SK-N-SH treated with all-trans-retinoic acid at 6 μM for 48 hours (cell line): ENCODE measurements at regions not wholly inside any gene's neighbourhood (a gene's known extent, or its start where the extent isn't known, plus 50 kb on each side); places are given as distances from the start of the nearest gene placed in this dataset.
A peak's percentile ranks its signal among the peaks of the same experiment; 100 is the strongest.
"Not testable (repeated sequence)": the region's sequence is repeated elsewhere in the genome, so short reads cannot be mapped to it uniquely, and the experiment has no call there.

Experiments
- ATAC-seq: fragments of 200-7000 bp; cut with Tn5 transposase; 3 replicates; pipeline ENCODE4 v1.9.1; 2020; ENCODE audit warnings: mild to moderate bottlenecking, moderate library complexity
- ARNTL ChIP-seq: fragments of 450-650 bp; formaldehyde crosslinking; IDR thresholded peaks from 2 replicates; pipeline ENCODE4 v1.5.0; 2020; ENCODE audit warnings: low read depth, mild to moderate bottlenecking, moderate library complexity, borderline replicate concordance
- BACH2 ChIP-seq: fragments of 250-450 bp; sonication (Bioruptor Pico); IDR thresholded peaks from 2 replicates; pipeline ENCODE4 v1.9.0; 2021; ENCODE audit warnings: mild to moderate bottlenecking, borderline replicate concordance
- ESRRG ChIP-seq: fragments of 250-450 bp; sonication (Bioruptor Pico); IDR thresholded peaks from 2 replicates; pipeline ENCODE4 v1.6.1; 2021; ENCODE audit warnings: mild to moderate bottlenecking
- GLIS3 ChIP-seq: fragments of 250-450 bp; sonication (Bioruptor Pico); IDR thresholded peaks from 2 replicates; pipeline ENCODE4 v1.5.0; 2020; ENCODE audit warnings: mild to moderate bottlenecking, moderate library complexity
- ISL1 ChIP-seq: fragments of 250-450 bp; sonication (Bioruptor Pico); IDR thresholded peaks from 2 replicates; pipeline ENCODE4 v2.1.2; 2022; ENCODE audit warnings: mild to moderate bottlenecking, moderate library complexity
- OSR1 ChIP-seq: fragments of 250-450 bp; sonication (Bioruptor Pico); IDR thresholded peaks from 2 replicates; pipeline ENCODE4 v1.8.0; 2022; ENCODE audit warnings: moderate library complexity, mild to moderate bottlenecking, inconsistent platforms
- PPARA ChIP-seq: fragments of 250-450 bp; sonication (Bioruptor Pico); IDR thresholded peaks from 2 replicates; pipeline ENCODE4 v1.5.0; 2020; ENCODE audit warnings: mild to moderate bottlenecking, borderline replicate concordance
- SNAI2 ChIP-seq: fragments of 250-450 bp; sonication (Bioruptor Pico); IDR thresholded peaks from 2 replicates; pipeline ENCODE4 v1.5.0; 2020; ENCODE audit warnings: mild to moderate bottlenecking, moderate library complexity
- TOX ChIP-seq: fragments of 250-450 bp; sonication (Bioruptor Pico); IDR thresholded peaks from 2 replicates; pipeline ENCODE4 v1.8.0; 2021; ENCODE audit warnings: mild to moderate bottlenecking, moderate library complexity, borderline replicate concordance
- ZC3H10 ChIP-seq: fragments of 250-450 bp; sonication (Bioruptor Pico); IDR thresholded peaks from 2 replicates; pipeline ENCODE4 v1.5.1; 2021; ENCODE audit warnings: mild to moderate bottlenecking, moderate library complexity
- ZFP30 ChIP-seq: fragments of 450-650 bp; formaldehyde crosslinking; IDR thresholded peaks from 2 replicates; pipeline ENCODE4 v1.5.0; 2022; ENCODE audit warnings: mild to moderate bottlenecking, moderate library complexity
- ZNF565 ChIP-seq: fragments of 450-650 bp; formaldehyde crosslinking; conservative IDR thresholded peaks from 2 replicates; pipeline ENCODE4 v1.5.0; 2020; ENCODE audit warnings: low read depth, mild to moderate bottlenecking, moderate library complexity
- ZNF70 ChIP-seq: fragments of 450-650 bp; formaldehyde crosslinking; IDR thresholded peaks from 2 replicates; pipeline ENCODE4 v1.5.0; 2020; ENCODE audit warnings: mild to moderate bottlenecking, moderate library complexity
- ZNF8 ChIP-seq: fragments of 450-650 bp; formaldehyde crosslinking; IDR thresholded peaks from 2 replicates; pipeline ENCODE4 v1.5.0; 2020; ENCODE audit warnings: mild to moderate bottlenecking, moderate library complexity
- TF ChIP-seq, protein P1 (sequence below): fragments of 250-450 bp; sonication (Bioruptor Pico); IDR thresholded peaks from 2 replicates; pipeline ENCODE4 v1.8.0; 2020; ENCODE audit warnings: mild to moderate bottlenecking, moderate library complexity, borderline replicate concordance
- TF ChIP-seq, protein P2 (sequence below): fragments of 250-450 bp; sonication (Bioruptor Pico); IDR thresholded peaks from 2 replicates; pipeline ENCODE4 v1.5.0; 2020; ENCODE audit warnings: mild to moderate bottlenecking, moderate library complexity
- TF ChIP-seq, protein P3 (sequence below): fragments of 250-450 bp; sonication (Bioruptor Pico); IDR thresholded peaks from 2 replicates; pipeline ENCODE4 v1.8.0; 2021; ENCODE audit warnings: low read depth, mild to moderate bottlenecking, moderate library complexity, borderline replicate concordance

DNA sequence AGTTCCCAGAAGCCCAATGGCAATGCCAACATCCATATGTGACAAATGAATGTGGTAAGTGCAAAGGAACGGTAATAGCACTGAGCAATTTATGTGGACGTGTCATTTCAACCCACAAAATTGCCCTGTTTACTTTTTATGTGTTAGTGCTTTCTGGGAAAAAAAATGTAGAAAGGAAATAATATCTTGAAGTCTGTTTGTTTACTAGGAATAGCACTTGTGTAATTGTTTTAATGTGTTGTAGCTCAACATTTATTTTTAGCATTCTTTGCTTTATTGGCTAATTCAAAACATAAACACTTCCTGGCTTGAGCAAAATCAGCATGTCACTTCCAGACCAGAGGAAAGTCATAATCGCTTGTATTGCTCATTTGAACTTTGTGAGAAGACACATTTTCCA lies 224.8 kb upstream of the KCNK2 start (continued):
- TF ChIP-seq ZFP30 (CRISPR knock-in tag) (no peak), ESRRG (no peak), ZC3H10 (no peak), TOX (CRISPR knock-in tag) (no peak; the same call in 1 of the 2 replicates)

DNA sequence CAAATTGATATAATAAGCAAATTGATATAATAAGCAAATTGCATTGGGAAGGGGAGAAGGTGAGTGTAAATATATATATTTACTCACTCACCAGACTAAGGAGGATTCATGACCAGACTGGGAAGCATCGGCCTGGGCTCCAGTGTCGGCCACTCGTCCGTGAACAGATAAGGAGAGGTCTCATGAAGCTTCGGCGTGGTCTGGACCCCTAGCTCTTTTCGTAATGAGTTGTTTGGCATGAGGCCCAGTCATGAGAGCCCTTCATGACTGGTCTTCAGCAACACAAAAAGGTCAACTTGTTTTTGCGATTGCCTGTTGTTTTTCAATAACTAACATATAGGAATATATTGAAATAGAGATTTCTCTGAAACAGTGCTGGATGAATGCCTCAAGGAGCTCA lies 222.9 kb upstream of the KCNK2 start:
- no peak for ATAC-seq
- TF ChIP-seq, protein P1, sequence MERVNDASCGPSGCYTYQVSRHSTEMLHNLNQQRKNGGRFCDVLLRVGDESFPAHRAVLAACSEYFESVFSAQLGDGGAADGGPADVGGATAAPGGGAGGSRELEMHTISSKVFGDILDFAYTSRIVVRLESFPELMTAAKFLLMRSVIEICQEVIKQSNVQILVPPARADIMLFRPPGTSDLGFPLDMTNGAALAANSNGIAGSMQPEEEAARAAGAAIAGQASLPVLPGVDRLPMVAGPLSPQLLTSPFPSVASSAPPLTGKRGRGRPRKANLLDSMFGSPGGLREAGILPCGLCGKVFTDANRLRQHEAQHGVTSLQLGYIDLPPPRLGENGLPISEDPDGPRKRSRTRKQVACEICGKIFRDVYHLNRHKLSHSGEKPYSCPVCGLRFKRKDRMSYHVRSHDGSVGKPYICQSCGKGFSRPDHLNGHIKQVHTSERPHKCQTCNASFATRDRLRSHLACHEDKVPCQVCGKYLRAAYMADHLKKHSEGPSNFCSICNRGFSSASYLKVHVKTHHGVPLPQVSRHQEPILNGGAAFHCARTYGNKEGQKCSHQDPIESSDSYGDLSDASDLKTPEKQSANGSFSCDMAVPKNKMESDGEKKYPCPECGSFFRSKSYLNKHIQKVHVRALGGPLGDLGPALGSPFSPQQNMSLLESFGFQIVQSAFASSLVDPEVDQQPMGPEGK: no peak
- no peak for TF ChIP-seq ZNF565 (CRISPR knock-in tag)
- no peak for TF ChIP-seq PPARA (CRISPR knock-in tag)

DNA sequence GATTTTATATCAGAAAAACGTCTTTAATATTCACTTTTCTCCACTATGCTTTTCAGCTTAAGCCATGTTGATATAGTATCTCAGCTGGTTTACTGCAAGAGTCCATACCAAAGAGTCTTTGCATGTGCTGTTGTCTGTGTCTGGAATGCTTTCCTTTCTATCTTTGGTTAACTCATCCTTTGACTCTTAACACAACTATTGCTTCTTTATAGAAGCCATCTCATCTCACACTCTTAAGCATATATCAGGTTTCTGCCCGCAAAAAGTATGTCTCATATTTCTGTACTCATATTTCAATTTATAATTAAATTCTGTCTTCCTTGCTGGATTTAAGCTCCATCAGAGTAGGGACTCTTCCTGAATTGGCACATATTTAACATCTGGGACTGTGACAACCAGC lies 220.9 kb upstream of the KCNK2 start:
- peak; percentile 93 for ATAC-seq
- no peak for TF ChIP-seq PPARA (CRISPR knock-in tag)
- TF ChIP-seq TOX (CRISPR knock-in tag): peak; percentile 78
- no peak for TF ChIP-seq ARNTL
- 0 out of 2 replicates have a peak, but pooled peaks have one; percentile 51 for TF ChIP-seq ZC3H10
- no peak for TF ChIP-seq SNAI2 (CRISPR knock-in tag)

DNA sequence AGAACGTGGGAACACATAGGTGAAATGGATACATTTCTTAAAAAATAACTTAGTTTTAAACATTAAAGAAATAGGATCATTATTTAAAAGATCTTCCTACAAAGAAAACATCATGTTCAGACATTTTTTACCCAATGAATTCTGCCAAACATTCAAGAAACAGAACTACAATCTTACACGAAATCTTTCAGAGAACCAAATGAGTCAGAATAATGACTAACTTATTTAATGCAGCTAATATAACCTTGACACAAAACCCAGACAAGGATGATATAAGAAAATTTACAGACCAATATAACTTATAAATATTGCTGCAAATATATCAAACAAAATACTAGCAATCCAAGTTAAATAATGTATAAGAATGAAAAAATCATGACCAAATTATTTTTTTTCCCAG lies 220.1 kb upstream of the KCNK2 start:
- peak; percentile 39 for ATAC-seq
- TF ChIP-seq, protein P2, sequence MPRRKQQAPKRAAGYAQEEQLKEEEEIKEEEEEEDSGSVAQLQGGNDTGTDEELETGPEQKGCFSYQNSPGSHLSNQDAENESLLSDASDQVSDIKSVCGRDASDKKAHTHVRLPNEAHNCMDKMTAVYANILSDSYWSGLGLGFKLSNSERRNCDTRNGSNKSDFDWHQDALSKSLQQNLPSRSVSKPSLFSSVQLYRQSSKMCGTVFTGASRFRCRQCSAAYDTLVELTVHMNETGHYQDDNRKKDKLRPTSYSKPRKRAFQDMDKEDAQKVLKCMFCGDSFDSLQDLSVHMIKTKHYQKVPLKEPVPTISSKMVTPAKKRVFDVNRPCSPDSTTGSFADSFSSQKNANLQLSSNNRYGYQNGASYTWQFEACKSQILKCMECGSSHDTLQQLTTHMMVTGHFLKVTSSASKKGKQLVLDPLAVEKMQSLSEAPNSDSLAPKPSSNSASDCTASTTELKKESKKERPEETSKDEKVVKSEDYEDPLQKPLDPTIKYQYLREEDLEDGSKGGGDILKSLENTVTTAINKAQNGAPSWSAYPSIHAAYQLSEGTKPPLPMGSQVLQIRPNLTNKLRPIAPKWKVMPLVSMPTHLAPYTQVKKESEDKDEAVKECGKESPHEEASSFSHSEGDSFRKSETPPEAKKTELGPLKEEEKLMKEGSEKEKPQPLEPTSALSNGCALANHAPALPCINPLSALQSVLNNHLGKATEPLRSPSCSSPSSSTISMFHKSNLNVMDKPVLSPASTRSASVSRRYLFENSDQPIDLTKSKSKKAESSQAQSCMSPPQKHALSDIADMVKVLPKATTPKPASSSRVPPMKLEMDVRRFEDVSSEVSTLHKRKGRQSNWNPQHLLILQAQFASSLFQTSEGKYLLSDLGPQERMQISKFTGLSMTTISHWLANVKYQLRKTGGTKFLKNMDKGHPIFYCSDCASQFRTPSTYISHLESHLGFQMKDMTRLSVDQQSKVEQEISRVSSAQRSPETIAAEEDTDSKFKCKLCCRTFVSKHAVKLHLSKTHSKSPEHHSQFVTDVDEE: no peak
- TF ChIP-seq BACH2 (CRISPR knock-in tag) (no peak), TOX (CRISPR knock-in tag) (peak; percentile 61; the same call in 1 of the 2 replicates), ZC3H10 (no peak)
- TF ChIP-seq, protein P3, sequence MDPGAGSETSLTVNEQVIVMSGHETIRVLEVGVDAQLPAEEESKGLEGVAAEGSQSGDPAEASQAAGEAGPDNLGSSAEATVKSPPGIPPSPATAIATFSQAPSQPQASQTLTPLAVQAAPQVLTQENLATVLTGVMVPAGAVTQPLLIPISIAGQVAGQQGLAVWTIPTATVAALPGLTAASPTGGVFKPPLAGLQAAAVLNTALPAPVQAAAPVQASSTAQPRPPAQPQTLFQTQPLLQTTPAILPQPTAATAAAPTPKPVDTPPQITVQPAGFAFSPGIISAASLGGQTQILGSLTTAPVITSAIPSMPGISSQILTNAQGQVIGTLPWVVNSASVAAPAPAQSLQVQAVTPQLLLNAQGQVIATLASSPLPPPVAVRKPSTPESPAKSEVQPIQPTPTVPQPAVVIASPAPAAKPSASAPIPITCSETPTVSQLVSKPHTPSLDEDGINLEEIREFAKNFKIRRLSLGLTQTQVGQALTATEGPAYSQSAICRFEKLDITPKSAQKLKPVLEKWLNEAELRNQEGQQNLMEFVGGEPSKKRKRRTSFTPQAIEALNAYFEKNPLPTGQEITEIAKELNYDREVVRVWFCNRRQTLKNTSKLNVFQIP (CRISPR knock-in tag): no peak

DNA sequence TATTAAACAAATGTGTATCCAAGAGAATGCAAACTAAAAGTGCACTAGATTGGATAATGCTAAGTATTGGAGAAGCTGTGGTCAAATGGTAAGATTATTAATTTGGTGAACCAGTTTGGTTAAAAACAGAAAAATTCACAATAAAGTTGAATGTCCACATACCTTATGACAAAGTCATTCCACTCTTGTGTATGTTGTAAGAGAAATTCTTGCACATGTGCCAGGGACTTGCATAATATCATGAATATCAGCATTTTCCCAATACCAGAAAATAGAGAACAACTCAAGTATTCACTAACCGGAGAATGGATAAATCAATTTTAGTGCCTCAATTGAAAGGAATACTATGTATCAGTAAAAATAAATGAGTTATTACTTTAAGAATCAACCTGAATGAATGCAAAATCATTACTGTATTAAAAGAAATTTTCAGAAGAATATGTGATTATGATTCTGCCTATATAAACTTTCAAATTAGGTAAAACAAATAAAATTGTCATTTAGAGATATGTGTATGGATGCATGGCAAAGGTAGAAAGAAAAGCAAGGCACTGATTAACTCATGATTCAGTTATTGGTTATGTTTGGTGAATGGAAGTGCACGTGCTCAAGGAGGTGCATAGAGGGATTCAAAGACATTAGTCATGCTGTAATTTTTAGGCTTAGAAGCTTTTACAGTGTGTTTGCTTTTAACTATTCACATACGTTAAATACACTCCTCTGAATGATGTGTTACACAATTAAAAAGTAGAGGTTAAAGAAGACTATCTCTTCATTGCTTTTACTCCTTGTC lies 217.4 kb upstream of the KCNK2 start:
- no peak for ATAC-seq
- TF ChIP-seq ZNF8 (CRISPR knock-in tag) (no peak), ZNF70 (CRISPR knock-in tag) (no peak), ISL1 (no peak), OSR1 (CRISPR knock-in tag) (no peak), GLIS3 (CRISPR knock-in tag) (no peak), SNAI2 (CRISPR knock-in tag) (no peak)
- TF ChIP-seq, protein P1: no peak

DNA sequence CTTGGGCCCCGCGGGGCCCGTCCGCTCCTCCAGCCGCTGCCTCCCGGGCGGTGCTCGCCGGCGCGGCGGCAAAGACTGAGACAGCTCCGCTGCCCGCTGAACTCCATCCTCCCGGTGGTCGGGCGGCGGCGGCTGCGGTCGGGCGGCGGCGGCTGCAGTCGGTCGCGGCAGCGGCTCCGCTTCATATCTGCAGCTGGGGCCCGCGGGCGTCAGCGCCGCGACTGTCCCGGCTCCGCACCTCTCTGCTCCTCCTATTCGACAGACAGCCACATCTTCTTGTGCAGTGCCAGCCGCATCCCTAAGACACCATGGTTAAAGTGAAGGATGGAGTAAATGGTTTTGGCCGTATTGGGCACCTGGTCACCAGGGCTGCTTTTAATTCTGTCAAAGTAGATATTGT lies 212.1 kb upstream of the KCNK2 start:
- ATAC-seq: not testable (repeated sequence)
